HG02870 (cell line): ENCODE measurements at regions not wholly inside any gene's neighbourhood (a gene's known extent, or its start where the extent isn't known, plus 50 kb on each side); places are given as distances from the start of the nearest gene placed in this dataset.
"Not testable (repeated sequence)": the region's sequence is repeated elsewhere in the genome, so short reads cannot be mapped to it uniquely, and the experiment has no call there.

ENCODE experiments used
- ATAC-seq: cut with Tn5 transposase; IDR thresholded peaks from one replicate; pipeline ENCODE4 v1.9.1; 2021; ENCODE audit warnings: mild to moderate bottlenecking, moderate library complexity; ENCODE audit not compliant: unreplicated experiment

GRCh38 chr5:23103566-23103965 is 250.4 kb upstream of the CDH12 start:
- no peak for ATAC-seq

DNA sequence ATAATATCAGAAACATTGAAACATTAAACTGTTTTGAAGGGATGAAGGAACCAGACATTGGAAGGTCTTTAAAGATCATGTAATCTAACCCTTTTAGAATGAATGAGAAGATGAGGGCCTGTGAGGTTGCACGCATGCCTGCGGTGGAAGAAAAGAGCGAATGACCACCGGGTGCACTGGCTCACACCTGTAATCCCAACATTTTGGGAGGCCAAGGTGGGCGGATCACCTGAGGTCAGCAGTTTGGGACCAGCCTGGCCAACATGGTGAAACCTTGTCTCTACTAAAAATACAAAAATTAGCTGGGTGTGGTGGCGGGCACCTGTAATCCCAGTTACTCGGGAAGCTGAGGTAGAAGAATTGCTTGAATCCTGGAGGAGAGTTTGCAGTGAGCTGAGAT is 242.3 kb upstream of the CDH12 start:
- ATAC-seq: not testable (repeated sequence)

DNA sequence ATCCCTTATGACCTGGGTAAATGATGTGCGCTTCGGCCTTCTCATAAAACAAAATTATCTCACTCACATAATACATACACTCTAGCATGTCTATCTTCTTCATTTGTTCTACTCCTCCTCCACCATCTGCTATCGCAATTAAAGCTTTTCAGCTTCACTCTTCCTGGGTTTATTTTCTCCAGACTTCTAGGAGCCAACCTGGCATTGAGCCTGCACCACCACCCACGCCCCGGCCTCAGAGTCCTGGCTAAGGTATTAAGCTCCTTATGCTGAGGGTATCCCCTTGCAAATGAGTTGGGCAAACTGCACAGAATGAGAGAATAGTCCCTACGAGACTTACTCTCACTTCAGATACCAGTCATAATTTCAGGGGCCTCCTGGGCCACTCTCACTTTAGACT is 236.1 kb upstream of the CDH12 start:
- ATAC-seq: no peak

DNA sequence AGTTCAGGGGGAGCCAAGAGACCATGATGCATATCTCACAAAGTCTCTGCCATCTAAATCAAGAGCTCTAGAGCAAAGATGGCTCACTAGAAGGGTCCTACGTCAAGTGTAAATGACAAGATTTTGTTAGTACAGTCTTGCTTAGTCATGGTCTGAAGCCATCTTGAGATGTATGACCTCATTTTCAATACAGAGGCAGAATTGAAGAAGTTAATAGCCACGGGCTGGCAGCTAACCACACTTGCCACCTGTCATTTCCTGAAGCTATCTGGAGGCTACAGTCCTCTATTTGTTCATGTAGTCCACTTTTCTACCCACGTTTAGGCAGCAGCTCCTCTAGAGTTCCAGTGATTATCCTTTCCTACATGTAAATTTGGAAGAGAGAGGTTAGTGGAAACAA is 231.7 kb upstream of the CDH12 start:
- no peak for ATAC-seq

GRCh38 chr5:23072179-23072578 is 219.0 kb upstream of the CDH12 start:
- no peak for ATAC-seq

GRCh38 chr5:23071682-23072081 is 218.5 kb upstream of the CDH12 start:
- no peak for ATAC-seq

GRCh38 chr5:23064710-23065109 is 211.6 kb upstream of the CDH12 start:
- no peak for ATAC-seq

DNA sequence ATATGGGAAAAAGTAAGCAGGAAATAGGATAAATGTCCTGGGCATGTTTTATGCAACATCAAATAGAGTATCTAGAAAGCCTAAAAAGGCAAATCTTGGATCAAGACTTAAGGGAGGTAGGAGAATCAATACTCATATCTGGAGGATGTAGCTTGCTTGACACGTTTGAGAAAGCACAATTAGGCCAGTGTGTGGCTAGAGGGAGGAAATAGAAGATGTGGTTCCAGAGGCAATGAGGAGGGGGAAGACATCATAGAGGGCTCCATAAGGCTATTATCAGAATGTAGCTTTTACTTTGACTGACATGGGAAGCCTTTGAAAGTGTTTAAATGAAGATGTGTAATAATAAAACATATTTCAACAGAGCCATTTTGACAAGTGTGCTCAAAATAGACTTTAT is 200.7 kb upstream of the CDH12 start:
- no peak for ATAC-seq

- no peak for ATAC-seq
Observed at GRCh38 chr5:23042226-23042625, 189.1 kb upstream of the CDH12 start.

DNA sequence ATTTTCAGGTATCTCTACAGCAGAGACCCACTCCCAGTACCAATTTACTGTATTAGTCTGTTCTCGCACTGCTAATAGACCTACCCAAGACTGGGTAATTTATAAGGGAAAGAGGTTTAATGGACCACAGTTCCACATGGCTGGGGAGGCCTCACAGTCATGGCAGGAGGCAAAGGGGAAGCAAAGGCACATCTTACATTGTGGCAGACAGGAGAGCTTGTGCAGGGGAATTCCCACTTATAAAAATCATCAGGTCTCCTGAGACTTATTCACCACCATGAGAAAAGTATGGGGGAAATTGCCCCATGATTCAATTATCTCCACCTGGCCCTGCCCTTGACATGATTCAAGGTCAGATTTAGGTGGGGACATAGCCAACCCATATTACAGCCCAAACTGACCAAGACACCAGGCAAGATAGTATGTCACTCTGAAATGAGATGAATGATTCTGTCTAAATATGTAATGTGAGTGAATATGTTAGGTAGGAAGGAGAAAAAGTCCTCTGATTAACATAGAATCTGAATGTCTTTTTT is 182.5 kb upstream of the CDH12 start:
- ATAC-seq: no peak

- ATAC-seq: no peak
Observed at GRCh38 chr5:23033864-23034263, 180.7 kb upstream of the CDH12 start.

- no peak for ATAC-seq
Observed at GRCh38 chr5:23029290-23029689, 176.1 kb upstream of the CDH12 start.

DNA sequence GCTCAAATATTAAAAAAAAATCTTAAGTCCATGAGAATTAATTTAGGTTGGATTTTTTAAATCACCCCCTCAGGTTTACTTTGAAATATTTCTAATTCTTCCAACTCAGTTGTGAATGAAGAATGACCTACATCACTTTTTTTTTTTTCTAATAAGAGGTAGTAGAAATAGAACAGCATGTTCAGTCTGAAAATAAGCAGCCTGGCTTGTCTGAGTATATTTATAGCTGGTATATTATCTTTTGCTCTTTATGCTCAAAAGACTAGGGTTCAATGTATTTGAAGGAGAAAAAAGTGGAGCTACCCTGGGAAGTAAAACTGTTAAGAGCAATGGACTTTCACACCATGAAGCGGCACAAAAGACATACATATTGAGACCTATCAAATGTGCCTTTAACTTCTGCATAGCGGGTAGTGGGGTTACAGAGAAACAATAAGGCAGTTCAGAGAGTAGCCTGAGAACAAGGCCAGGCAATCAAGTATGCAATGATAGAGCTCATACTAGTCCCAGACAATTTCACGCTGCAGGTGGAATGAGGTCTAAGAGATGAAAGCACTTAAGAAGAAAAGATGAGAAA is 175.4 kb upstream of the CDH12 start:
- ATAC-seq: no peak

DNA sequence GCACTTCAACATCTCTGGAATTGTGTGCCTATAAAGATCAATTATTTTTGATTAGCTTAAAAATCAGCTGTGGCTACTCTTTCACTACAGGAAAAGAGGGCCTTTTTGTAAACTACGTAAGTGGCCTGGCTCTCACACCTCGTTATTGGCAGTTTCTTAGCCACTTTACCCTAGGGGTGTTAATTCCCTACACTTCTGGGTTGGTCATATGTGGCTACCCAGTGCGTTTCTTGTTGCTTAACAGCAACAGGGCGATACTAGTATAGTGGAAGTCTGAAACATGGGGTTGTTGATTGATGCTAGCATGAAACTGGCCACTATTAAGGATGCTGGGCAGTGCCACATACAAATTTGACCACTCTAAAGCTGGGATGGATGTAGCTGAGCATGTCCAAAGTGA is 174.7 kb upstream of the CDH12 start:
- no peak for ATAC-seq

- ATAC-seq: no peak
Observed at GRCh38 chr5:23027331-23027730, 174.2 kb upstream of the CDH12 start.

- ATAC-seq: no peak
Observed at GRCh38 chr5:23026252-23027170, 173.4 kb upstream of the CDH12 start.

DNA sequence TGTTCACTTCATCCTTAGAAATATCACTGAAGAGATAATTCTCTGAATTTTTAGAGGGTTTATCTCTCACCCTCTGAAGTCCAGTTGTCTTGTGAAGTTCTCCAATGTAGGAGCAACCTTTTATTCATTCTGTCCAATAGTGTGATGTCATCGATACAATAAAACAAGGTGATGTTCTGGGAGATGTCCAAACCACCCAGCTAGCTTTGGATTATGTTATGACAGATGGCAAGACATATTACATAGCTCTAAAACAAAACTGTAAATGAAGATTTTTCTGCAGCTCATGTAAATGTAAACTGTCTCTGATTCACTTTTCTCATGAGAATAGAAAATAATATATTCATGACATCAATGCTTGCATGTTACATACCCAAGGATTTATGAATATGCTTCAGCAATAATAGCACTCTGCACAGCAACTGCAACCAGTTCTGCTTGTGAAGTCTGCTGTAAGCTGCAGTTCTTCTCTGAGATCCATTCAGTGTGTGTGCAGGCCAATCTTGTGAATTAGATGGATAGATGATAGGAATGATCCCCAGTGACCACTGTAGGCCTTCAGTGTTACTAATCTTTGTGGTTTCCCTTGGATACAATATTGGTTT is 172.6 kb upstream of the CDH12 start:
- ATAC-seq: no peak

DNA sequence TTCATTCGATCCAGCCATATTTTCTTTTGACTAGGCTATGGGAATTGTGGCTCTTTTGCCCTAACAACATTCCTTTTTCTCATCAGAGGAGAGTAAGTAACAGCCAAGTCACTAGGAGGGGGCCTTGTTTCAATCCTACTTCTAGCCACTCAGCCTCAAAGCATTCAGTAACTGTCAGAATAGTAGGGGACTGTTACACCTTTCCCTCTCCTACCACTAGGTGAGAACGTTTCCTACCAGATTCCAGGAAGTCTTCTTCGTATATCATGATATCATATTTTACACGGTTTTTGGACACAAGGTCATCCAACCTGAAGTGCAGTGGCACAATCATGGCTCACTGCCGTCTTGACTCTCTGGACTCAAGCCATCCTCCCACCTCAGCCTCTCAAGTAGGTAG is 171.3 kb upstream of the CDH12 start:
- no peak for ATAC-seq

GRCh38 chr5:23014825-23015224 is 161.7 kb upstream of the CDH12 start:
- no peak for ATAC-seq

- no peak for ATAC-seq
Observed at GRCh38 chr5:23014266-23014665, 161.1 kb upstream of the CDH12 start.

DNA sequence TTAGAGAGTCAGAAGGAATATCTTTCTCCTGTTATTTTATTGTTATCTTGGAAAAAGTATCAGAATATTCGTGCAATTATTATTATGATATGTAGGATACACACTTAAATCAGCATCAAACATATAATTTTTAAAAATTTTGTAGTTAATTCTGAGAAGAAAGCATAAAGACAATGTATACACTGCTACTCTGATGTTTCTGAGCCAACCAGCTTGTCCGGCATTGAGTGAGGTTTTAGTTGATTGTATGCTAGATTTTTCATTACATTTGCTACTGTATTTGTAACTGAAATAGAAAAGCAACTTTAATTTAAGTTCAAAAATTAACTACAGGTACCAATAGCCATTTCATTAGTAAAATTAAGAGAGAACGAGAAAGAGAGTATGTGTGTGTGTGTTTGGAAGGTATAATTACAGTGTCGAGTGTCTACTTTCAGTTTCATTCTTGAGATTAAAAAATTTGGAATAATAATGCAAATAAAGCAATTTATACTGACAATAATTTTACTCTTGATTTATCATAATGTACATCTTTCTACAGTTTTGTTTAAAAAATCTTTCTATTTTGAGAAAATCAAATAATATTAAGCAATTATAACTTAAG is 160.4 kb upstream of the CDH12 start:
- ATAC-seq: no peak
